ENCODE measurements at regions not wholly inside any gene's neighbourhood (a gene's known extent, or its start where the extent isn't known, plus 50 kb on each side); places are given as distances from the start of the nearest gene placed in this dataset.
"Not testable (repeated sequence)": the region's sequence is repeated elsewhere in the genome, so short reads cannot be mapped to it uniquely, and the experiment has no call there.

DNA sequence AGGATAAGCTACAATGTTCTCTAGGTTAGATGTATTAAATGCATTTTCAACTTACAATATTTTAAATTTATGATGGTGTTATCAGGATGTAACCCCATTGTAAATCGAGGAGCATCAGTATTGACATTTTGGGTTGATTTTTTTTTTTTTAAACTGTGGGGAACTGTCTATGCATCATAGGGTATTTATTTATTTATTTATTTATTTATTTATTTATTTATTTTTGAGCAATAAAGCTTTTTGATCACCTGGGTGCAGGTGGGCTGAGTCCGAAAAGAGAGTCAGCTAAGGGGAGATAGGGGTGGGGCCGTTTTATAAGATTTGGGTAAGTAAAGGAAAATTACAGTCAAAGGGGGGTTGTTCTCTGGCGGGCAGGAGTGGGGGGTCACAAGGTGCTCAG lies 367.5 kb downstream of the OXSM start:
- TF ChIP-seq, protein P1, sequence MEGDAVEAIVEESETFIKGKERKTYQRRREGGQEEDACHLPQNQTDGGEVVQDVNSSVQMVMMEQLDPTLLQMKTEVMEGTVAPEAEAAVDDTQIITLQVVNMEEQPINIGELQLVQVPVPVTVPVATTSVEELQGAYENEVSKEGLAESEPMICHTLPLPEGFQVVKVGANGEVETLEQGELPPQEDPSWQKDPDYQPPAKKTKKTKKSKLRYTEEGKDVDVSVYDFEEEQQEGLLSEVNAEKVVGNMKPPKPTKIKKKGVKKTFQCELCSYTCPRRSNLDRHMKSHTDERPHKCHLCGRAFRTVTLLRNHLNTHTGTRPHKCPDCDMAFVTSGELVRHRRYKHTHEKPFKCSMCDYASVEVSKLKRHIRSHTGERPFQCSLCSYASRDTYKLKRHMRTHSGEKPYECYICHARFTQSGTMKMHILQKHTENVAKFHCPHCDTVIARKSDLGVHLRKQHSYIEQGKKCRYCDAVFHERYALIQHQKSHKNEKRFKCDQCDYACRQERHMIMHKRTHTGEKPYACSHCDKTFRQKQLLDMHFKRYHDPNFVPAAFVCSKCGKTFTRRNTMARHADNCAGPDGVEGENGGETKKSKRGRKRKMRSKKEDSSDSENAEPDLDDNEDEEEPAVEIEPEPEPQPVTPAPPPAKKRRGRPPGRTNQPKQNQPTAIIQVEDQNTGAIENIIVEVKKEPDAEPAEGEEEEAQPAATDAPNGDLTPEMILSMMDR (conservative IDR thresholded peaks at IDR 0.05), result not testable (repeated sequence)
- TF ChIP-seq ZFX (IDR thresholded peaks at IDR 0.05), result not testable (repeated sequence)
